ENCODE measurements at regions not wholly inside any gene's neighbourhood (a gene's known extent, or its start where the extent isn't known, plus 50 kb on each side); places are given as distances from the start of the nearest gene placed in this dataset.

- DNase-seq (ENCODE audit: low read depth) = no peak
- H3K4me3 ChIP-seq (ENCODE audit: low read length) = no peak overlapping the region
- TF ChIP-seq, protein P1, sequence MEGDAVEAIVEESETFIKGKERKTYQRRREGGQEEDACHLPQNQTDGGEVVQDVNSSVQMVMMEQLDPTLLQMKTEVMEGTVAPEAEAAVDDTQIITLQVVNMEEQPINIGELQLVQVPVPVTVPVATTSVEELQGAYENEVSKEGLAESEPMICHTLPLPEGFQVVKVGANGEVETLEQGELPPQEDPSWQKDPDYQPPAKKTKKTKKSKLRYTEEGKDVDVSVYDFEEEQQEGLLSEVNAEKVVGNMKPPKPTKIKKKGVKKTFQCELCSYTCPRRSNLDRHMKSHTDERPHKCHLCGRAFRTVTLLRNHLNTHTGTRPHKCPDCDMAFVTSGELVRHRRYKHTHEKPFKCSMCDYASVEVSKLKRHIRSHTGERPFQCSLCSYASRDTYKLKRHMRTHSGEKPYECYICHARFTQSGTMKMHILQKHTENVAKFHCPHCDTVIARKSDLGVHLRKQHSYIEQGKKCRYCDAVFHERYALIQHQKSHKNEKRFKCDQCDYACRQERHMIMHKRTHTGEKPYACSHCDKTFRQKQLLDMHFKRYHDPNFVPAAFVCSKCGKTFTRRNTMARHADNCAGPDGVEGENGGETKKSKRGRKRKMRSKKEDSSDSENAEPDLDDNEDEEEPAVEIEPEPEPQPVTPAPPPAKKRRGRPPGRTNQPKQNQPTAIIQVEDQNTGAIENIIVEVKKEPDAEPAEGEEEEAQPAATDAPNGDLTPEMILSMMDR (conservative IDR thresholded peaks at IDR 0.05; ENCODE audit: low read length) = no peak
Observed at GRCh38 chr3:168473334-168473890, 377.7 kb upstream of the GOLIM4 start.

GRCh38 chr3:168472783-168473182 lies 377.1 kb upstream of the GOLIM4 start:
- no peak for DNase-seq (ENCODE audit: low read depth)
- H3K4me3 ChIP-seq (ENCODE audit: low read length) = no peak overlapping the region
- TF ChIP-seq, protein P1 (conservative IDR thresholded peaks at IDR 0.05; ENCODE audit: low read length) = no peak

DNA sequence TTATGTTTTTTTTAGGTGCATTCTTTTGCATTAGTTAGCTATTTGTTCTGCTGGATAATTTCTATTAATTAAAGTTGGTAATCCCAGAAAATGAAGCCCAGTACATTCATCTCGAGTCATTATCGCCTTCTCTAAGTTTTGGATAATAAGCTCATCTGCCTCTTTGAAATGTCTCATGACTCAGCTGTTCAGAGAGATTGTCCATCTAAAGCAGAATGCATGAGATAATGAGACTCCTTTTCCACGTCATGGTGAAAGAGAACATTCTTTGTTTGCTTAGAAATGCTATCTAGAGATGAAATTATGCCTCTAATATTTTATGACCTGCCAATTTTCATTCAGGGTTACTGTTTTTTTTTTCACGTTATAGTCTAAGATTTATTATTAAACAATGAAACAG lies 374.7 kb upstream of the GOLIM4 start:
- TF ChIP-seq, protein P1 (conservative IDR thresholded peaks at IDR 0.05; ENCODE audit: low read length) = no peak
- DNase-seq (ENCODE audit: low read depth) = no peak
- H3K4me3 ChIP-seq (ENCODE audit: low read length) = no peak overlapping the region

GRCh38 chr3:168469436-168469835 lies 373.7 kb upstream of the GOLIM4 start:
- no peak for DNase-seq (ENCODE audit: low read depth)
- TF ChIP-seq, protein P1 (conservative IDR thresholded peaks at IDR 0.05; ENCODE audit: low read length) = no peak
- no peak overlapping the region for H3K4me3 ChIP-seq (ENCODE audit: low read length)

- peak; percentile 26 for DNase-seq (ENCODE audit: low read depth)
Observed at GRCh38 chr3:168467115-168467714, 371.5 kb upstream of the GOLIM4 start.

GRCh38 chr3:168461793-168462192 lies 366.1 kb upstream of the GOLIM4 start:
- DNase-seq (ENCODE audit: low read depth) = no peak
- no peak overlapping the region for H3K4me3 ChIP-seq (ENCODE audit: low read length)
- TF ChIP-seq, protein P1 (conservative IDR thresholded peaks at IDR 0.05; ENCODE audit: low read length) = no peak

More at GRCh38 chr3:168467115-168467714, 371.5 kb upstream of the GOLIM4 start:
- H3K4me3 ChIP-seq (ENCODE audit: low read length) = no peak overlapping the region
- TF ChIP-seq, protein P1 (conservative IDR thresholded peaks at IDR 0.05; ENCODE audit: low read length) = peak; percentile 46

DNA sequence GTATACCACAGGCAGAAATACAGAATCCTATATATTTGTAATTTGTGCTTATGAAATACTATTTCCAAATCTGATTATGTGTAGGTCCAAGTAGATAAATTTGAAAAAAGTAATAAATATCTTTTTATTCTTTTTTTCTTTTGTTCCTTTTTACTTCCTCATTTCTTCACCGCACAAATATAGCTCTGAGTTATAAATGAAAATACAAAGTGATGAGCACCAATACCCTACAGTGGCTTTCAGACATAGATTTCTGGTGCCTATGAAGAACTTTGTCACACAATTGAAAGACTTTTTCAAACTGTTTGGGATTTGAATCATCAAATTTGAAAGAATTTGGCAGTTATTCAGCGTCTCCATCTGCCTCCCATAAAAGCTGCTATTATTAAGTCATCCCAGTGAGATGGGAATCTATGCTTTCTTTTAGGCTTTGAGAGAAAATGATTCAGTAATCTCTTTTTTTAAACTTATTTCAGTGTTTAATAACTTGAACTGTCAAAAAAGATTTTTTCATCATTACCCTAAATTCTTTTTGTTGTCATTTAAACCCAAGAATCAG lies 363.6 kb upstream of the GOLIM4 start:
- TF ChIP-seq, protein P1 (conservative IDR thresholded peaks at IDR 0.05; ENCODE audit: low read length) = no peak
- DNase-seq (ENCODE audit: low read depth) = peak; percentile 30
- H3K4me3 ChIP-seq (ENCODE audit: low read length) = no peak overlapping the region
